ENCODE measurements at regions not wholly inside any gene's neighbourhood (a gene's known extent, or its start where the extent isn't known, plus 50 kb on each side); places are given as distances from the start of the nearest gene placed in this dataset.

GRCh38 chr11:98572941-98573340 lies 447.8 kb upstream of the CNTN5 start:
- no peaks in the 10 kb centered on the region for H4K20me1 ChIP-seq (ENCODE audit: insufficient read depth)
- no peaks in the 10 kb centered on the region for H3K79me2 ChIP-seq (ENCODE audit: insufficient read depth)
- no peak overlapping the region for H2AFZ ChIP-seq (ENCODE audit: low read depth)
- CTCF ChIA-PET, result no interaction called here
- H3K27ac ChIP-seq (ENCODE audit: low read depth in 2 of 2, low read length in 1 of 2), result no peak overlapping the region
- no peaks in the 10 kb centered on the region for H3K27me3 ChIP-seq (ENCODE audit: insufficient read depth)
- H3K4me1 ChIP-seq (ENCODE audit: control insufficient read depth in 1 of 2, insufficient read depth in 2 of 2, low read depth in 1 of 2, low read length in 1 of 2), result no peaks in the 10 kb centered on the region
- no peak for DNase-seq
- H3K9me2 ChIP-seq, result no peaks in the 10 kb centered on the region
- no peak overlapping the region for H3K9ac ChIP-seq
- no peaks in the 10 kb centered on the region for H3F3A ChIP-seq (replicated peaks; ENCODE audit: insufficient read depth)
- H3K4me2 ChIP-seq, result no peak overlapping the region
- POLR2A ChIA-PET, result no interaction called here
- no peak overlapping the region for H3K4me3 ChIP-seq (ENCODE audit: low read depth in 2 of 2, low read length in 1 of 2)
- TF ChIP-seq SMC3 (IDR thresholded peaks at IDR 0.05; ENCODE audit: low read depth, low read length), result no peak
- no peak for TF ChIP-seq NRF1 (IDR thresholded peaks at IDR 0.05; ENCODE audit: low read depth, low read length)
- TF ChIP-seq RXRA (IDR thresholded peaks at IDR 0.05; ENCODE audit: borderline replicate concordance, low read depth), result no peak
- TF ChIP-seq JUND (IDR thresholded peaks at IDR 0.05), result no peak
- no peak for TF ChIP-seq CHD2 (IDR thresholded peaks at IDR 0.05; ENCODE audit: low read length, partially characterized antibody)
- TF ChIP-seq POLR2AphosphoS5 (IDR thresholded peaks at IDR 0.05; ENCODE audit: low read depth, low read length), result no peak
- no peaks in the 10 kb centered on the region for H3K36me3 ChIP-seq (replicated peaks in 1 of 2; ENCODE audit: control insufficient read depth in 1 of 2, insufficient read depth in 2 of 2, low read length in 1 of 2)
- 0% methylated on average over 1 of the region's 1 CpG for WGBS (ENCODE audit: low lambda C conversion rate)
- no peaks in the 10 kb centered on the region for H3K9me3 ChIP-seq

- TF ChIP-seq MXI1 (IDR thresholded peaks at IDR 0.05; ENCODE audit: low read depth, low read length) (no peak), GABPA (IDR thresholded peaks at IDR 0.05; ENCODE audit: low read depth) (no peak)
- Histone ChIP-seq H3K9me2 (no peaks in the 10 kb centered on the region), H4K20me1 (ENCODE audit: insufficient read depth) (no peaks in the 10 kb centered on the region), H3K4me3 (ENCODE audit: low read depth in 2 of 2, low read length in 1 of 2) (no peak overlapping the region), H3F3A (replicated peaks; ENCODE audit: insufficient read depth) (no peaks in the 10 kb centered on the region), H3K4me2 (no peak overlapping the region), H3K27me3 (ENCODE audit: insufficient read depth) (no peaks in the 10 kb centered on the region), H3K4me1 (ENCODE audit: control insufficient read depth in 1 of 2, insufficient read depth in 2 of 2, low read depth in 1 of 2, low read length in 1 of 2) (no peaks in the 10 kb centered on the region), H3K36me3 (replicated peaks in 1 of 2; ENCODE audit: control insufficient read depth in 1 of 2, insufficient read depth in 2 of 2, low read length in 1 of 2) (no peaks in the 10 kb centered on the region), H3K79me2 (ENCODE audit: insufficient read depth) (no peaks in the 10 kb centered on the region), H3K9me3 (no peaks in the 10 kb centered on the region), H3K27ac (ENCODE audit: low read depth in 2 of 2, low read length in 1 of 2) (no peak overlapping the region), H3K9ac (no peak overlapping the region), H2AFZ (ENCODE audit: low read depth) (no peak overlapping the region)
- no peak for DNase-seq
- ChIA-PET POLR2A (no interaction called here), CTCF (no interaction called here)
Observed at GRCh38 chr11:98587884-98588283, 432.9 kb upstream of the CNTN5 start.

- no peak overlapping the region for H3K4me3 ChIP-seq (ENCODE audit: low read depth in 2 of 2, low read length in 1 of 2)
- no peaks in the 10 kb centered on the region for H3K79me2 ChIP-seq (ENCODE audit: insufficient read depth)
- H3K9ac ChIP-seq, result no peak overlapping the region
- H3F3A ChIP-seq (replicated peaks; ENCODE audit: insufficient read depth), result no peaks in the 10 kb centered on the region
- no peaks in the 10 kb centered on the region for H3K4me1 ChIP-seq (ENCODE audit: control insufficient read depth in 1 of 2, insufficient read depth in 2 of 2, low read depth in 1 of 2, low read length in 1 of 2)
- no peak for DNase-seq
- ChIA-PET CTCF (no interaction called here), POLR2A (no interaction called here)
- H3K27ac ChIP-seq (ENCODE audit: low read depth in 2 of 2, low read length in 1 of 2), result no peak overlapping the region
- H3K9me3 ChIP-seq, result no peaks in the 10 kb centered on the region; the same call in 1 of the 2 replicates
- H4K20me1 ChIP-seq (ENCODE audit: insufficient read depth), result no peaks in the 10 kb centered on the region
- no peak overlapping the region for H2AFZ ChIP-seq (ENCODE audit: low read depth)
- H3K9me2 ChIP-seq, result 0 out of 2 replicates have a peak, but pooled peaks cover 3% of the 10 kb centered on the region
- no peaks in the 10 kb centered on the region for H3K27me3 ChIP-seq (ENCODE audit: insufficient read depth)
- WGBS (ENCODE audit: low lambda C conversion rate), result 27% methylated on average over 5 of the region's 5 CpGs
- H3K36me3 ChIP-seq (replicated peaks in 1 of 2; ENCODE audit: control insufficient read depth in 1 of 2, insufficient read depth in 2 of 2, low read length in 1 of 2), result no peaks in the 10 kb centered on the region
- no peak overlapping the region for H3K4me2 ChIP-seq
- no peak for TF ChIP-seq ELF1 (IDR thresholded peaks at IDR 0.05)
- TF ChIP-seq CTCF (IDR thresholded peaks at IDR 0.05), result no peak
- no peak for TF ChIP-seq RCOR1 (IDR thresholded peaks at IDR 0.05; ENCODE audit: low read length)
- TF ChIP-seq NFIC (IDR thresholded peaks at IDR 0.05; ENCODE audit: borderline replicate concordance), result no peak
- no peak for TF ChIP-seq FOXM1 (IDR thresholded peaks at IDR 0.05; ENCODE audit: low read depth)
- no peak for TF ChIP-seq TAF1 (IDR thresholded peaks at IDR 0.05; ENCODE audit: borderline replicate concordance, low read depth, low read length)
- no peak for TF ChIP-seq MXI1 (IDR thresholded peaks at IDR 0.05; ENCODE audit: low read depth, low read length)
- TF ChIP-seq JUND (IDR thresholded peaks at IDR 0.05), result no peak
- TF ChIP-seq SMC3 (IDR thresholded peaks at IDR 0.05; ENCODE audit: low read depth, low read length), result no peak
- no peak for TF ChIP-seq POLR2AphosphoS5 (IDR thresholded peaks at IDR 0.05; ENCODE audit: low read depth, low read length)
- TF ChIP-seq USF1 (IDR thresholded peaks at IDR 0.05; ENCODE audit: borderline replicate concordance, low read depth), result no peak
- no peak for TF ChIP-seq RFX5 (IDR thresholded peaks at IDR 0.05; ENCODE audit: low read length)
- no peak for TF ChIP-seq RXRA (IDR thresholded peaks at IDR 0.05; ENCODE audit: borderline replicate concordance, low read depth)
- TF ChIP-seq PBX3 (IDR thresholded peaks at IDR 0.05), result no peak
- no peak for TF ChIP-seq SIN3A (IDR thresholded peaks at IDR 0.05; ENCODE audit: borderline replicate concordance, low read depth, low read length)
- TF ChIP-seq FOXJ3 (CRISPR knock-in tag; IDR thresholded peaks at IDR 0.05), result no peak
Observed at GRCh38 chr11:98589967-98590366, 430.8 kb upstream of the CNTN5 start.

All from SK-N-SH (cell line).